Loucy (cell line): ENCODE measurements at regions not wholly inside any gene's neighbourhood (a gene's known extent, or its start where the extent isn't known, plus 50 kb on each side); places are given as distances from the start of the nearest gene placed in this dataset.

ENCODE experiments used
- CTCF ChIP-seq: fragments of 200-600 bp; sonication (generic); conservative IDR thresholded peaks from 2 replicates; pipeline ENCODE4 v1.5.1; 2014; ENCODE audit warnings: mild to moderate bottlenecking, antibody characterized with exemption, low read length
- EZH2phosphoT487 ChIP-seq: fragments of 200-600 bp; IDR thresholded peaks from 2 replicates; pipeline ENCODE4 v1.6.1; 2018; ENCODE audit warnings: antibody characterized with exemption, mild to moderate bottlenecking, moderate library complexity, borderline replicate concordance

DNA sequence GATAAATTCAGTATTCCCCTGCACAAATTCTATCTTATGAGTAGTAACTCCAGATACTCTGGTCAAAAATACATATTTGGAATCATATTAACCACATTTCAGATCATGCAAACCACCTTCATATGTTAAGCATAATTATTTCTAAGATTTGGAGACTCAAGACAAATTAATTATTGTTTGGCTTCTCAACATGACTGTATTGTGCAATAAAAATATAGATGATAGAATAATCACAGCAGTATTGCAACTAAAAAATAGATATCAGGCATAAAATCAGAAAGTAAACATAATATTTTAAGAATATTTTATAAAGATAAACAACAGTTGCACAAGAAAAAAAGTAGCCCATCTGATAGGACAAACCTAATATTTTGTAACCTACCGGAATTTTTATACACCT lies 1767.6 kb upstream of the NUDT12 start:
- TF ChIP-seq CTCF = no peak
- TF ChIP-seq EZH2phosphoT487 = no peak
